GM13977 (cell line): ENCODE measurements at regions not wholly inside any gene's neighbourhood (a gene's known extent, or its start where the extent isn't known, plus 50 kb on each side); places are given as distances from the start of the nearest gene placed in this dataset.
"Not testable (repeated sequence)": the region's sequence is repeated elsewhere in the genome, so short reads cannot be mapped to it uniquely, and the experiment has no call there.

Experiments used
- DNase-seq: peaks from one replicate; pipeline ENCODE4 v3.0.0; 2012; ENCODE audit warnings: low spot score
- in situ Hi-C: fragments of 300-500 bp; cut with MboI; formaldehyde crosslinking; loops from one replicate; pipeline ENCODE4 v1.12.0; 2022; ENCODE audit warnings: low sequenced_read_pairs, low pct_unique_long_range_greater_than_20kb, mixed read lengths, inconsistent platforms; ENCODE audit not compliant: unreplicated experiment
- TF ChIP-seq, protein P1 (sequence below): IDR thresholded peaks from 2 replicates; pipeline ENCODE4 v1.5.1; 2012; ENCODE audit warnings: mild to moderate bottlenecking, control low read depth; ENCODE audit not compliant: insufficient read depth; ENCODE audit errors: extremely low read depth, missing control alignments

DNA sequence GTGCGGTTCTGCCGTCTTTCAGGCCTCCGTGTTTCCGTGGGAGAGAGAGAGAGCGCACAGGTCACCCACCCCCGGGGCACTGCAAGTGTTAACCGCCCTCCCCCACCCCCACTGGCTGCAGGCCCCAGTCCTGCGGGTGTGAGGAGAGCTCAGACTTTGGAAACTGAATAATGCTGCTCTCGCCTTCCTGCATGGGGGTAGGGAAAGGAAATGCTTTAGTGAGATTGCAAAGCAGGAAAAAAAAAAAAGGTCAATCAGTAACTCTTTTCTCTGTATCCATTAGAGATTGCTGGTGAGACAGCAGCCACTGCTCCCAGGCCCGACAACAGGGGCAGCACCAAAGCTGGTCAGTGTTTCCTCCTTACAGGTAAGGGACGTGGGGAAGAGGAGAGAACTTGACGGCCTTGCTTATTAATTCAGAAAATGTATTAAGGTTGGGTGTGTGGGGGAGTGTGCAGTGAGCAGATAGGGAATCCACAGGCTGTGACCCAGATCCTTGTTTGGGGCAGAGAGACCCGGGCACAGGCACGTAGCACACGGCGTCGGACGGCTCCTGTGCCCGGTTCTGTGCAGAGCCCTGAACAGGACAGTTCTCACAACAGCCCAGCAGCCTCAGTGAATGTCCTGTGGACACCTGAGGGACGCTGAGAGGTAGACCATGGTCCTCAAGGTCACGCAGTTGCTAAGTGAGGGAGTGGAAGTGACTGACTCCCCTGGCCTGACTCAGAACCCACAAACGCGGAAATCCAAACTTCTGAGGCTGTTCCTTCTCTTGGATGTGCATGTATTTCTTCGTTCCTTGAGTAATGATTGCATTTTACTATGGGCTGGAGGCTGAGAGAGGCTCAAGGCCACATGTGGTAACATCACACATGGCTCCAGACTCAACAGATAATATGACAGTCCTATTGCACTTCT is 156.5 kb downstream of the FOXL1 start:
- in situ Hi-C loops: no loop called here

DNA sequence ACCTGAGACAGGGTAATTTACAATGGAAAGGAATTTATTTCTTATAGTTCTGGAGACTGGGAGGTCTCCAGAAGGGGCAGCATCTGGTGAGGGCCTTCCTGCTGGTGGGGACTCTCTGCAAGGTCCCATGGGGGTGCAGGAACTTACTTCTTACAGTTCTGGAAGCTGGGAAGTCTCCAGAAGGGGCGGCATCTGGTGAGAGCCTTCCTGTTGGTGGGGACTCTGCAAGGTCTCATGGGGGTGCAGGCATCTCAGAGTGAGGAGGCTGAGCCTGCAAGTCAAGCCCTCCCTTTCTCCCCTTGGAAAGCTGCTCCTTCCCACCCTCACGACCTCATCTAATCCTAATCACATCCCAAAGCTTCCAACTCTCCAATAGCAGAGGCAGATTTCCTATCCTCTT is 157.4 kb downstream of the FOXL1 start:
- in situ Hi-C loops: no loop called here
- no peak for DNase-seq
- TF ChIP-seq, protein P1, sequence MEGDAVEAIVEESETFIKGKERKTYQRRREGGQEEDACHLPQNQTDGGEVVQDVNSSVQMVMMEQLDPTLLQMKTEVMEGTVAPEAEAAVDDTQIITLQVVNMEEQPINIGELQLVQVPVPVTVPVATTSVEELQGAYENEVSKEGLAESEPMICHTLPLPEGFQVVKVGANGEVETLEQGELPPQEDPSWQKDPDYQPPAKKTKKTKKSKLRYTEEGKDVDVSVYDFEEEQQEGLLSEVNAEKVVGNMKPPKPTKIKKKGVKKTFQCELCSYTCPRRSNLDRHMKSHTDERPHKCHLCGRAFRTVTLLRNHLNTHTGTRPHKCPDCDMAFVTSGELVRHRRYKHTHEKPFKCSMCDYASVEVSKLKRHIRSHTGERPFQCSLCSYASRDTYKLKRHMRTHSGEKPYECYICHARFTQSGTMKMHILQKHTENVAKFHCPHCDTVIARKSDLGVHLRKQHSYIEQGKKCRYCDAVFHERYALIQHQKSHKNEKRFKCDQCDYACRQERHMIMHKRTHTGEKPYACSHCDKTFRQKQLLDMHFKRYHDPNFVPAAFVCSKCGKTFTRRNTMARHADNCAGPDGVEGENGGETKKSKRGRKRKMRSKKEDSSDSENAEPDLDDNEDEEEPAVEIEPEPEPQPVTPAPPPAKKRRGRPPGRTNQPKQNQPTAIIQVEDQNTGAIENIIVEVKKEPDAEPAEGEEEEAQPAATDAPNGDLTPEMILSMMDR: no peak

More for the DNA sequence above, 156.5 kb downstream of the FOXL1 start:
- TF ChIP-seq, protein P1: no peak
- no peak for DNase-seq

DNA sequence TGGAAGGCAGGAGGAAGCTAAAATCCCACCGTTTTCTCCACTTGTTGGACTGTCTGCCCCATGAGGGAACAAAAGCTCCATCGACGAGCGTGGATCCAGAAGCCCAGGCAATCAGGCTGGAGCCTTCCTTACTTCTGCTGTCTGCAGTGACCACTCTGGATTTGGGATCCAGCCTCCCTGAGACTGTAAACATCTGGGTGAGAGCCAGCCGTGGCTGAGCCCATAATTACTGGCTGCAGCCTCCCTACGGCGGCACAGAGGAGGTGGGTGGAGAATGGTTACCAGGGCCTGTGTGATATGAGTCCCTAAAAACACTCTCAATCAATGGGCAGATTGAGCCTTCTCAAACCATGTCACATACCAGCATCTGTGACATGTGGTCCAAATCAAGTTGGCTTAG is 158.2 kb downstream of the FOXL1 start:
- in situ Hi-C loops: no loop called here
- DNase-seq: no peak
- TF ChIP-seq, protein P1: no peak

DNA sequence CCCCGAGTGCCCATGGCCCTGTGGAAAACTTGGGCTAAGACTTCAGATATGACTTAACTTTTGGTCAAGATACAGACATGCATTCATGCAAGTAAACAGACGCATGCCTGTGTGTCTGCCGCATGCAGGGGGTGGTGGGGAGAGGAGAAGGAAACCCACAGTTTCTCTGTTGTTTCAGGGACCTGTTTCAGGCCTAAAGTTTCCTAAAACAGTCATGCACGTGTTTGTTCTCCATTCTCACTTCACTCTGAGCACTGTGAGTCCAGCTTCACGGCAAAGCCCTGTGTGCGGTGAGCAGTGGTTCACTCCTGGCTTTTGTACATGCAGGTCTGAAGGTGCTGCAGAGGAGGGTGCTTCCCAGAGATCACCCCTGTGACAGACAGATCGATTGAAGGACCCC is 158.7 kb downstream of the FOXL1 start:
- in situ Hi-C loops: no loop called here
- no peak for DNase-seq
- TF ChIP-seq, protein P1: no peak

DNA sequence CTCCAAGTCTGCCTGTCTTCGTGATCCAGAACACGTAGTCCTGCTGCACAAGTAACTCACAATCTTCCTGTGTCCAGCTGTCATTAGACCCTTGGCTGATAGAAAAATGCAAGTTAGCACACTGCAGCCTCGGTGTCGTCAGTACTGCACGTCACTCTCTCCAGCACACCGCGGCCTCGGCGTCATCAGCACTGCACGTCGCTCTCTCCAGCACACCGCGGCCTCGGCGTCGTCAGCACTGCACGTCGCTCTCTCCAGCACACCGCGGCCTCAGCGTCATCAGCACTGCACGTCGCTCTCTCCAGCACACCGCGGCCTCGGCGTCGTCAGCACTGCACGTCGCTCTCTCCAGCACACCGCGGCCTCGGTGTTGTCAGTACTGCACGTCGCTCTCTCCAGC is 160.0 kb downstream of the FOXL1 start:
- in situ Hi-C loops, DNase-seq: not testable (repeated sequence)

DNA sequence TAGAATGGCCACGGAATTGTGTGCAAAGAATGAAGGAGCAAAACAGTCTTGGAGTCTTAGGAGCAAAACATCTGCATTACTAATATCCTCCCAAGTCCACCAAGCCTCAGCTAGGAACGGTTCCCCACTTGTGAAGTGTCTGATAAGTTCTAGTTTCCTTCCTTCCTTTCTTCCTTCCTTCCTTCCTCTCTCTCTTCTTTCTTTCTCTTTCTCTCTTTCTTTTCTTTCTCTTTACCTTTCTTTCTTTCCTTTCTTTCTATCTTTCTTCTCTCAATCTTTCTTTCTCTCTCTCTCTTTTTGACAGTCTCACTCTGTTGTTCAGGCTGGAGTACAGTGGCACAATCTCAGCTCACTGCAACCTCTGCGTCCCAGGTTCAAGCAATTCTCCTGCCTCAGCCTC is 160.8 kb downstream of the FOXL1 start:
- TF ChIP-seq, protein P1: no peak
- in situ Hi-C loops: no loop called here
- DNase-seq: no peak

DNA sequence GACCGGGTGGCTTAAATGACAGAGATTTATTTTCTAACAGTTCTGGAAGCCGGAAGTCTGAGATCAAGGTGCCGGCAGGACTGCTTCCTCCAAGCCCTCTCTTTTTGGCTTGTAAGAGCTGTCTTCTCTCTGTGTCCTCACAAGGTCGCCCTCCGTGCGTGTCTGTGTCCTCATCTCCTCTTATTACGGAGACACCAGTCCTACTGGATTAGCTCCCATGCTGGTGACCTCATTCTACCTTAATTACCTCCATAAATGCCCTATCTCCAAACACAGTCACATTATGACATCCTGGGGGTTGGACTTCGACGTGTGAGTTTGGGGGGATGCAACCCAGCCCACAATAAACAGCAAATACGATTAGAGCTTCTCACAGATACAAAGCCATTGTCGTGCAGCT is 161.5 kb downstream of the FOXL1 start:
- TF ChIP-seq, protein P1: no peak
- DNase-seq: no peak

More for the DNA sequence above, 161.5 kb downstream of the FOXL1 start:
- in situ Hi-C loops: no loop called here
